HepG2 (cell line): ENCODE measurements at regions not wholly inside any gene's neighbourhood (a gene's known extent, or its start where the extent isn't known, plus 50 kb on each side); places are given as distances from the start of the nearest gene placed in this dataset.

Source experiments
- ATAC-seq: fragments of 200-7000 bp; cut with Tn5 transposase; 3 replicates; pipeline ENCODE4 v1.9.1; 2020; ENCODE audit warnings: mild to moderate bottlenecking, moderate library complexity
- BruUV-seq: library from RNA; stranded (reverse); fragments of 400-500 nt; replicated peaks from 2 replicates; lab custom pipeline; 2021; lab: Mats Ljungman, UMichigan
- CTCF ChIA-PET: fragments of 300-600 bp; formaldehyde crosslinking; extraction: SDS; loops from one replicate; lab custom pipeline; 2021; ENCODE audit warnings: low total read pairs, inconsistent platforms, low intra/inter-chr PET ratio; lab: Yijun Ruan, JAX
- POLR2A ChIA-PET: fragments of 350-600 bp; sonication (Branson Sonifier 250); formaldehyde crosslinking; loops from one replicate; lab custom pipeline; 2020; ENCODE audit warnings: antibody characterized with exemption, inconsistent platforms; lab: Yijun Ruan, JAX
- DNase-seq: peaks from one replicate; pipeline ENCODE4 v3.0.0-alpha.2; 2015; ENCODE audit warnings: low spot score
- FAIRE-seq: peaks from 3 replicates; lab custom pipeline; 2011; peaks lifted over from hg19 to GRCh38; lab: Jason Lieb, UNC
- H2AFZ ChIP-seq: one replicate; pipeline ENCODE4 v1.6.1; 2011; ENCODE audit warnings: low read length, inconsistent platforms
- H3K27ac ChIP-seq: fragments of 300-600 bp; 3 replicates; pipeline ENCODE4 v1.8.0; 2011; ENCODE audit warnings: mixed run types, mild to moderate bottlenecking, mixed read lengths, low read length, inconsistent platforms; ENCODE audit not compliant: insufficient read depth; ENCODE audit errors: extremely low read length
- H3K27me3 ChIP-seq, 2 experiments: fragments of 200-600 bp in 1 of 2; 2 replicates in 1 of 2; 3 replicates in 1 of 2; pipeline versions ENCODE4 v1.6.0 to v1.8.0; 2011; ENCODE audit warnings: low read length in 2 of 2, mild to moderate bottlenecking in 2 of 2, moderate library complexity in 2 of 2, inconsistent platforms in 1 of 2; ENCODE audit not compliant: insufficient read depth in 2 of 2, control insufficient read depth in 1 of 2
- H3K36me3 ChIP-seq, 2 experiments: fragments of 200-600 bp in 1 of 2; replicated peaks in 1 of 2; 2 replicates in 1 of 2; 3 replicates in 1 of 2; pipeline versions ENCODE4 v1.5.1 to v1.8.0; 2011; ENCODE audit warnings: low read length in 2 of 2, inconsistent platforms in 1 of 2; ENCODE audit not compliant: insufficient read depth in 2 of 2, control insufficient read depth in 1 of 2
- H3K4me1 ChIP-seq: 2 replicates; pipeline ENCODE4 v1.5.1; 2012; ENCODE audit warnings: low read length, inconsistent platforms; ENCODE audit not compliant: insufficient read depth
- H3K4me2 ChIP-seq: 2 replicates; pipeline ENCODE4 v1.6.0; 2011; ENCODE audit warnings: low read depth, low read length, inconsistent platforms
- H3K4me3 ChIP-seq, 3 experiments: fragments of 200-600 bp in 1 of 3; sonication (generic), shearing (Covaris generic) in 1 of 3; replicated peaks in 1 of 3; 2 replicates each; pipeline ENCODE4 v1.5.1; 2011 to 2016; ENCODE audit warnings: low read length in 3 of 3, inconsistent platforms in 2 of 3, low read depth in 2 of 3, mild to moderate bottlenecking in 2 of 3, control low read depth in 1 of 3, mixed read lengths in 1 of 3; ENCODE audit not compliant: insufficient read depth in 1 of 3
- H3K79me2 ChIP-seq: one replicate; pipeline ENCODE4 v1.6.1; 2011; ENCODE audit warnings: low read length, inconsistent platforms; ENCODE audit not compliant: insufficient read depth
- H3K9ac ChIP-seq: 2 replicates; pipeline ENCODE4 v1.6.0; 2011; ENCODE audit warnings: mild to moderate bottlenecking, low read depth, low read length, inconsistent platforms; ENCODE audit not compliant: insufficient read depth
- H3K9me3 ChIP-seq: 2 replicates; pipeline ENCODE4 v1.5.1; 2012; ENCODE audit warnings: mild to moderate bottlenecking, low read length
- H4K20me1 ChIP-seq: 2 replicates; pipeline ENCODE4 v1.6.0; 2011; ENCODE audit warnings: inconsistent platforms, mild to moderate bottlenecking, low read length, moderate library complexity; ENCODE audit not compliant: insufficient read depth
- CAMTA2 ChIP-seq: sonication (generic); formaldehyde crosslinking; IDR thresholded peaks from 2 replicates; pipeline ENCODE4 v1.4.0; 2020; ENCODE audit warnings: mild to moderate bottlenecking, missing genetic modification reagents, borderline replicate concordance
- CREB1 ChIP-seq, 2 experiments: fragments of 450-650 bp in 1 of 2; IDR thresholded peaks; 2 replicates each; pipeline ENCODE4 v1.6.1; 2016 to 2017; ENCODE audit warnings: control low read depth in 1 of 2, mild to moderate bottlenecking in 1 of 2, missing compliant biosample characterization in 1 of 2, missing genetic modification characterization in 1 of 2
- DMAP1 ChIP-seq: IDR thresholded peaks from 2 replicates; pipeline ENCODE4 v1.6.1; 2016
- DZIP1 ChIP-seq: sonication (generic); formaldehyde crosslinking; IDR thresholded peaks from 2 replicates; pipeline ENCODE4 v1.5.0; 2020; ENCODE audit warnings: mild to moderate bottlenecking, missing genetic modification reagents
- E2F2 ChIP-seq: sonication (generic); formaldehyde crosslinking; IDR thresholded peaks from 2 replicates; pipeline ENCODE4 v1.4.0; 2020; ENCODE audit warnings: missing genetic modification reagents, borderline replicate concordance
- JARID2 ChIP-seq: sonication (generic); formaldehyde crosslinking; IDR thresholded peaks from 2 replicates; pipeline ENCODE4 v1.8.1; 2023; ENCODE audit warnings: missing genetic modification reagents, inconsistent platforms; ENCODE audit not compliant: insufficient replicate concordance
- MIER2 ChIP-seq: IDR thresholded peaks from 2 replicates; pipeline ENCODE4 v1.6.1; 2016; ENCODE audit warnings: missing biosample characterization, missing genetic modification reagents
- POGZ ChIP-seq: sonication (generic); formaldehyde crosslinking; IDR thresholded peaks from 2 replicates; pipeline ENCODE4 v1.4.0; 2020; ENCODE audit warnings: mild to moderate bottlenecking, missing genetic modification reagents
- SIX4 ChIP-seq: sonication (generic); formaldehyde crosslinking; IDR thresholded peaks from 2 replicates; pipeline ENCODE4 v1.4.0; 2020; ENCODE audit warnings: missing genetic modification reagents
- U2AF2 ChIP-seq: fragments of 200-400 bp; formaldehyde crosslinking; IDR thresholded peaks from 2 replicates; pipeline ENCODE4 v1.6.1; 2017; ENCODE audit warnings: low read depth, mild to moderate bottlenecking, low read length
- ZHX2 ChIP-seq, 2 experiments: sonication (generic) in 1 of 2; formaldehyde crosslinking in 1 of 2; IDR thresholded peaks; 2 replicates each; pipeline versions ENCODE4 v1.6.1 to v1.9.0; 2014 to 2022; ENCODE audit warnings: antibody characterized with exemption in 1 of 2, borderline replicate concordance in 1 of 2, inconsistent platforms in 1 of 2, low read depth in 1 of 2, missing genetic modification reagents in 1 of 2
- ZNF12 ChIP-seq: sonication (generic); formaldehyde crosslinking; IDR thresholded peaks from 2 replicates; pipeline ENCODE4 v1.5.0; 2020; ENCODE audit warnings: missing genetic modification reagents
- ZNF569 ChIP-seq: sonication (generic); formaldehyde crosslinking; IDR thresholded peaks from 2 replicates; pipeline ENCODE4 v1.5.0; 2020; ENCODE audit warnings: mild to moderate bottlenecking, missing genetic modification reagents, moderate library complexity, borderline replicate concordance
- ZNF644 ChIP-seq: IDR thresholded peaks from 2 replicates; pipeline ENCODE4 v1.6.1; 2016; ENCODE audit warnings: low read depth
- ZNF672 ChIP-seq: sonication (generic); formaldehyde crosslinking; IDR thresholded peaks from 2 replicates; pipeline ENCODE4 v1.8.1; 2022; ENCODE audit warnings: missing genetic modification reagents
- ZNF792 ChIP-seq: IDR thresholded peaks from 2 replicates; pipeline ENCODE4 v1.6.1; 2016
- WGBS: methylation state at CpG from one replicate; pipeline ENCODE4 v1.1.6; 2017; ENCODE audit warnings: low lambda C conversion rate; 5-methylcytosine and 5-hydroxymethylcytosine counted together
- in situ Hi-C: cut with HindIII; loops from 2 replicates; pipeline ENCODE4 v1.10.0; 2017; ENCODE audit warnings: low pct_unique_long_range_greater_than_20kb; ENCODE audit not compliant: extremely low pct_ligation_motif_present
- intact Hi-C: fragments of 100-400 bp; cut with micrococcal nuclease; formaldehyde crosslinking; loops from one replicate; pipeline ENCODE4 v1.10.0; 2022; ENCODE audit not compliant: unreplicated experiment

- Histone ChIP-seq H3K79me2 (no peaks in the 10 kb centered on the region), H3K4me2 (peak overlapping the region; percentile 66), H3K36me3 (no peaks in the 10 kb centered on the region), H3K4me3 (peak overlapping the region; percentile 35 to 55 (median 51)), H4K20me1 (no peaks in the 10 kb centered on the region), H3K27me3 (no peaks in the 10 kb centered on the region), H3K9ac (peak overlapping the region; percentile 26), H3K4me1 (peaks cover 76% of the 10 kb centered on the region), H2AFZ (peak overlapping the region; percentile 55), H3K27ac (peak overlapping the region; percentile 35), H3K9me3 (no peaks in the 10 kb centered on the region)
- in situ Hi-C loops, result no loop called here
- no TSS peak for BruUV-seq
- CTCF ChIA-PET, result no interaction called here
- intact Hi-C loops, result no loop called here
- FAIRE-seq (no peak), DNase-seq (peak; percentile 87), ATAC-seq (peak; percentile 90)
- POLR2A ChIA-PET, result interaction anchor here (1.8 kb wide), 1 partner anchor 16 kb away, joined by 5 read pairs; no protein-coding TSS in a partner anchor
- 3% methylated on average over 5 of the region's 5 CpGs for WGBS
- no peak for TF ChIP-seq E2F2 (CRISPR knock-in tag)
- TF ChIP-seq ZNF792 (CRISPR knock-in tag), result 0 out of 2 replicates have a peak, but pooled peaks have one; percentile 24
- TF ChIP-seq ZNF569 (CRISPR knock-in tag), result no peak
- no peak for TF ChIP-seq U2AF2
- TF ChIP-seq MIER2 (CRISPR knock-in tag), result no peak
- TF ChIP-seq CREB1 (IDR thresholded peaks at IDR 0.05), result no peak
- TF ChIP-seq CREB1 (CRISPR knock-in tag; IDR thresholded peaks at IDR 0.05), result no peak
- no peak for TF ChIP-seq ZNF12
- TF ChIP-seq CAMTA2 (CRISPR knock-in tag), result no peak
- TF ChIP-seq ZNF644, result peak; percentile 52; the same call in 1 of the 2 replicates
- no peak for TF ChIP-seq SIX4 (CRISPR knock-in tag)
- TF ChIP-seq ZNF672 (CRISPR knock-in tag), result no peak
- TF ChIP-seq DZIP1 (CRISPR knock-in tag), result no peak
- TF ChIP-seq JARID2, result no peak
- TF ChIP-seq ZHX2 (IDR thresholded peaks at IDR 0.05; ENCODE audit: low read depth), result no peak
- TF ChIP-seq ZHX2 (CRISPR knock-in tag; IDR thresholded peaks at IDR 0.05; ENCODE audit: borderline replicate concordance), result no peak
- no peak for TF ChIP-seq DMAP1 (CRISPR knock-in tag)
- no peak for TF ChIP-seq POGZ (CRISPR knock-in tag)
Measured at GRCh38 chr21:17438635-17439034, 74.2 kb upstream of the CXADR start.
